Right cardiac atrium (tissue), 5 donors: ENCODE measurements at regions not wholly inside any gene's neighbourhood (a gene's known extent, or its start where the extent isn't known, plus 50 kb on each side); places are given as distances from the start of the nearest gene placed in this dataset.
"Not testable (repeated sequence)": the region's sequence is repeated elsewhere in the genome, so short reads cannot be mapped to it uniquely, and the experiment has no call there.

Experiments used
- ATAC-seq, 2 donors: fragments of 200-7000 bp; cut with Tn5 transposase; one replicate each; pipeline versions ENCODE4 v1.8.0 to v1.9.1; 2020; ENCODE audit warnings: moderate library complexity in 2 of 2, mild to moderate bottlenecking in 1 of 2
- DNase-seq, 3 donors: peaks; one replicate each; pipeline ENCODE4 v3.0.0-alpha.2; 2020
- H3K27ac ChIP-seq: one replicate; pipeline ENCODE4 v1.5.1; 2013; ENCODE audit warnings: mild to moderate bottlenecking, low read length, control low read depth, moderate library complexity
- H3K27me3 ChIP-seq: one replicate; pipeline ENCODE4 v1.6.1; 2013; ENCODE audit not compliant: control insufficient read depth, insufficient read depth
- H3K4me1 ChIP-seq: one replicate; pipeline ENCODE4 v1.6.1; 2013; ENCODE audit warnings: low read length; ENCODE audit not compliant: control insufficient read depth, insufficient read depth
- H3K4me3 ChIP-seq: one replicate; pipeline ENCODE4 v1.5.1; 2013; ENCODE audit warnings: low read length, control low read depth
- H3K9me3 ChIP-seq: one replicate; pipeline ENCODE4 v1.6.1; 2013; ENCODE audit warnings: low read length; ENCODE audit not compliant: control insufficient read depth
- WGBS: extraction: QIAGEN DNeasy Blood & Tissue Kit; methylation state at CpG from one replicate; pipeline ENCODE4 v1.1.7; 2013; 5-methylcytosine and 5-hydroxymethylcytosine counted together
- intact Hi-C, 4 donors: fragments of 100-400 bp; cut with DNase I; formaldehyde crosslinking; loops; one replicate each; pipeline versions ENCODE4 v1.11.0 to v1.14.0; 2022 to 2023
- donor health status: healthy with polysubstance abuse.
- donor health status: DM: no; HTN: yes; CAD: no.
- donor health status: DM: no; HTN: no; CAD: no.
- donor health status: DM: no; HTN: yes; CAD: no; lungs with severe emphysema.
- donor health status: DM: yes; HTN: yes; CAD: no.

- DNase-seq, H3K27ac ChIP-seq, H3K9me3 ChIP-seq, ATAC-seq, H3K27me3 ChIP-seq, H3K4me1 ChIP-seq, H3K4me3 ChIP-seq: not testable (repeated sequence)
- WGBS = 98% methylated on average over 1 of the region's 1 CpG
- intact Hi-C loops = loop anchor here in 1 of 4 donors (10.0 kb wide), 1 partner anchor 284 kb away; the partner anchor contains the start of gene PIGC
These were observed 69.8 kb downstream of the FASLG start for GRCh38 chr1:172728705-172729104.

GRCh38 chr1:172732427-172732826, 73.5 kb downstream of the FASLG start:
- H3K9me3 ChIP-seq = no peaks in the 10 kb centered on the region
- H3K4me1 ChIP-seq = no peaks in the 10 kb centered on the region
- no peak for ATAC-seq
- intact Hi-C loops = no loop called here
- no peak overlapping the region for H3K4me3 ChIP-seq
- 87% methylated on average over 3 of the region's 3 CpGs for WGBS
- no peak overlapping the region for H3K27ac ChIP-seq
- no peaks in the 10 kb centered on the region for H3K27me3 ChIP-seq
- no peak for DNase-seq

GRCh38 chr1:172733815-172734214, 74.9 kb downstream of the FASLG start:
- Histone ChIP-seq H3K4me1 (no peaks in the 10 kb centered on the region), H3K4me3 (no peak overlapping the region), H3K27ac (no peak overlapping the region), H3K27me3 (no peaks in the 10 kb centered on the region), H3K9me3 (no peaks in the 10 kb centered on the region)
- intact Hi-C loops = no loop called here
- no peak for ATAC-seq
- no peak for DNase-seq

- Histone ChIP-seq H3K27me3 (no peaks in the 10 kb centered on the region), H3K27ac (no peak overlapping the region), H3K4me1 (no peaks in the 10 kb centered on the region), H3K4me3 (no peak overlapping the region), H3K9me3 (no peaks in the 10 kb centered on the region)
- 62% methylated on average over 2 of the region's 2 CpGs for WGBS
- intact Hi-C loops = no loop called here
- ATAC-seq (no peak), DNase-seq (no peak)
These were observed 79.5 kb downstream of the FASLG start for GRCh38 chr1:172738389-172738788.

- ATAC-seq = no peak
- intact Hi-C loops = loop anchor here in 2 of 4 donors (10.0 kb wide), 2 partner anchors 462 to 1082 kb away; partner anchors contain the start of genes TNFSF4 (in 2 of the 2), CENPL (in 1 of the 2) and DARS2 (in 1 of the 2)
- Histone ChIP-seq H3K9me3 (no peaks in the 10 kb centered on the region), H3K27me3 (no peaks in the 10 kb centered on the region), H3K27ac (no peak overlapping the region), H3K4me3 (no peak overlapping the region), H3K4me1 (peaks cover 5% of the 10 kb centered on the region)
- no peak for DNase-seq
- WGBS = 20% methylated on average over 8 of the region's 8 CpGs
These were observed 83.9 kb downstream of the FASLG start for GRCh38 chr1:172742599-172743500.

GRCh38 chr1:172745014-172745413, 86.1 kb downstream of the FASLG start:
- DNase-seq = no peak
- Histone ChIP-seq H3K9me3 (no peaks in the 10 kb centered on the region), H3K4me3 (no peak overlapping the region), H3K27me3 (no peaks in the 10 kb centered on the region), H3K27ac (no peak overlapping the region), H3K4me1 (peaks cover 5% of the 10 kb centered on the region)
- intact Hi-C loops = loop anchor here (5.0 to 10.0 kb wide), 4 partner anchors 457 to 1080 kb away; partner anchors contain the start of genes TNFSF4 (in 3 of the 4), CENPL (in 1 of the 4) and DARS2 (in 1 of the 4)
- 16% methylated on average over 2 of the region's 2 CpGs for WGBS
- peak; percentile 70 to 82 for ATAC-seq

- peak overlapping the region; percentile 67 for H3K27ac ChIP-seq
- H3K27me3 ChIP-seq = no peaks in the 10 kb centered on the region
- no peaks in the 10 kb centered on the region for H3K9me3 ChIP-seq
- no peak for DNase-seq
- H3K4me1 ChIP-seq = peaks cover 5% of the 10 kb centered on the region
- peak; percentile 87 to 88 for ATAC-seq
- H3K4me3 ChIP-seq = no peak overlapping the region
- intact Hi-C loops = loop anchor here (5.0 to 10.0 kb wide), 4 partner anchors 456 to 1078 kb away; partner anchors contain the start of genes TNFSF4 (in 3 of the 4), CENPL (in 1 of the 4) and DARS2 (in 1 of the 4)
- 48% methylated on average over 3 of the region's 3 CpGs for WGBS
These were observed 87.4 kb downstream of the FASLG start for GRCh38 chr1:172746091-172746949.

- 98% methylated on average over 24 of the region's 24 CpGs for WGBS
- no peak for ATAC-seq
- Histone ChIP-seq H3K4me3 (no peak overlapping the region), H3K27me3 (no peaks in the 10 kb centered on the region), H3K27ac (no peak overlapping the region), H3K9me3 (no peaks in the 10 kb centered on the region), H3K4me1 (peaks cover 5% of the 10 kb centered on the region)
- intact Hi-C loops = loop anchor here (5.0 to 10.0 kb wide), 4 partner anchors 454 to 1077 kb away; partner anchors contain the start of genes TNFSF4 (in 3 of the 4), CENPL (in 1 of the 4) and DARS2 (in 1 of the 4)
- DNase-seq = no peak
These were observed 89.3 kb downstream of the FASLG start for GRCh38 chr1:172748201-172748600.

- DNase-seq = no peak
- no peak for ATAC-seq
- Histone ChIP-seq H3K9me3 (no peaks in the 10 kb centered on the region), H3K4me3 (no peak overlapping the region), H3K4me1 (no peaks in the 10 kb centered on the region), H3K27me3 (no peaks in the 10 kb centered on the region), H3K27ac (no peak overlapping the region)
- intact Hi-C loops = no loop called here
- 83% methylated on average over 1 of the region's 1 CpG for WGBS
These were observed 92.8 kb downstream of the FASLG start for GRCh38 chr1:172751683-172752082.

- Histone ChIP-seq H3K4me3 (no peak overlapping the region), H3K27ac (no peak overlapping the region), H3K4me1 (no peaks in the 10 kb centered on the region), H3K9me3 (no peaks in the 10 kb centered on the region), H3K27me3 (no peaks in the 10 kb centered on the region)
- no peak for DNase-seq
- intact Hi-C loops = no loop called here
- ATAC-seq = no peak
- 55% methylated on average over 2 of the region's 2 CpGs for WGBS
These were observed 95.1 kb downstream of the FASLG start for GRCh38 chr1:172753964-172754363.
